ENCODE measurements at regions not wholly inside any gene's neighbourhood (a gene's known extent, or its start where the extent isn't known, plus 50 kb on each side); places are given as distances from the start of the nearest gene placed in this dataset.
A peak's percentile ranks its signal among the peaks of the same experiment; 100 is the strongest.

- Histone ChIP-seq H3K9me3 (ENCODE audit: low read depth, low read length) (no peaks in the 10 kb centered on the region), H3K9ac (ENCODE audit: insufficient read length) (no peak overlapping the region), H3K4me3 (no peak overlapping the region), H3K27ac (no peak overlapping the region), H3K36me3 (ENCODE audit: insufficient read depth, low read length) (no peaks in the 10 kb centered on the region)
- TF ChIP-seq EZH2 (IDR thresholded peaks at IDR 0.05) (no peak), POLR2AphosphoS5 (IDR thresholded peaks at IDR 0.05; ENCODE audit: borderline replicate concordance, low read depth, low read length) (no peak), FOXP2 (optimal IDR thresholded peaks at IDR 0.05; ENCODE audit: control extremely low read depth, extremely low read length, insufficient read depth) (no peak)
- no peak for DNase-seq (ENCODE audit: low read depth, low spot score)
These were observed 139.6 kb upstream of the PTCHD1 start for GRCh38 chrX:23194885-23195554.

- no peaks in the 10 kb centered on the region for H3K36me3 ChIP-seq (ENCODE audit: insufficient read depth, low read length)
- no peak overlapping the region for H3K9ac ChIP-seq (ENCODE audit: insufficient read length)
- no peak for DNase-seq (ENCODE audit: low read depth, low spot score)
- no peak for TF ChIP-seq FOXP2 (optimal IDR thresholded peaks at IDR 0.05; ENCODE audit: control extremely low read depth, extremely low read length, insufficient read depth)
- TF ChIP-seq EZH2 (IDR thresholded peaks at IDR 0.05) = no peak
- TF ChIP-seq POLR2AphosphoS5 (IDR thresholded peaks at IDR 0.05; ENCODE audit: borderline replicate concordance, low read depth, low read length) = no peak
- H3K27ac ChIP-seq = no peak overlapping the region
- H3K9me3 ChIP-seq (ENCODE audit: low read depth, low read length) = no peaks in the 10 kb centered on the region
- H3K4me3 ChIP-seq = no peak overlapping the region
These were observed 138.9 kb upstream of the PTCHD1 start for GRCh38 chrX:23195761-23196160.

- no peak for TF ChIP-seq EZH2 (IDR thresholded peaks at IDR 0.05)
- no peak for TF ChIP-seq FOXP2 (optimal IDR thresholded peaks at IDR 0.05; ENCODE audit: control extremely low read depth, extremely low read length, insufficient read depth)
- no peak for TF ChIP-seq POLR2AphosphoS5 (IDR thresholded peaks at IDR 0.05; ENCODE audit: borderline replicate concordance, low read depth, low read length)
- DNase-seq (ENCODE audit: low read depth, low spot score) = no peak
- no peaks in the 10 kb centered on the region for H3K9me3 ChIP-seq (ENCODE audit: low read depth, low read length)
- H3K27ac ChIP-seq = no peak overlapping the region
- no peak overlapping the region for H3K9ac ChIP-seq (ENCODE audit: insufficient read length)
- no peaks in the 10 kb centered on the region for H3K36me3 ChIP-seq (ENCODE audit: insufficient read depth, low read length)
- no peak overlapping the region for H3K4me3 ChIP-seq
These were observed 132.9 kb upstream of the PTCHD1 start for GRCh38 chrX:23201706-23202105.

GRCh38 chrX:23202326-23202725 is 132.3 kb upstream of the PTCHD1 start:
- no peak for DNase-seq (ENCODE audit: low read depth, low spot score)
- no peak for TF ChIP-seq EZH2 (IDR thresholded peaks at IDR 0.05)
- no peak for TF ChIP-seq POLR2AphosphoS5 (IDR thresholded peaks at IDR 0.05; ENCODE audit: borderline replicate concordance, low read depth, low read length)
- TF ChIP-seq FOXP2 (optimal IDR thresholded peaks at IDR 0.05; ENCODE audit: control extremely low read depth, extremely low read length, insufficient read depth) = no peak

GRCh38 chrX:23223169-23223568 is 111.5 kb upstream of the PTCHD1 start:
- H3K4me3 ChIP-seq = no peak overlapping the region
- H3K27ac ChIP-seq = no peak overlapping the region
- H3K9me3 ChIP-seq (ENCODE audit: low read depth, low read length) = no peaks in the 10 kb centered on the region
- H3K36me3 ChIP-seq (ENCODE audit: insufficient read depth, low read length) = no peaks in the 10 kb centered on the region
- H3K9ac ChIP-seq (ENCODE audit: insufficient read length) = no peak overlapping the region
- no peak for DNase-seq (ENCODE audit: low read depth, low spot score)
- TF ChIP-seq EZH2 (IDR thresholded peaks at IDR 0.05) (no peak), FOXP2 (optimal IDR thresholded peaks at IDR 0.05; ENCODE audit: control extremely low read depth, extremely low read length, insufficient read depth) (no peak), POLR2AphosphoS5 (IDR thresholded peaks at IDR 0.05; ENCODE audit: borderline replicate concordance, low read depth, low read length) (no peak)

More at GRCh38 chrX:23202326-23202725, 132.3 kb upstream of the PTCHD1 start:
- Histone ChIP-seq H3K27ac (no peak overlapping the region), H3K36me3 (ENCODE audit: insufficient read depth, low read length) (no peaks in the 10 kb centered on the region), H3K4me3 (no peak overlapping the region), H3K9me3 (ENCODE audit: low read depth, low read length) (no peaks in the 10 kb centered on the region), H3K9ac (ENCODE audit: insufficient read length) (no peak overlapping the region)

GRCh38 chrX:23228454-23228853 is 106.2 kb upstream of the PTCHD1 start:
- DNase-seq (ENCODE audit: low read depth, low spot score) = no peak
- H3K27ac ChIP-seq = no peak overlapping the region
- TF ChIP-seq POLR2AphosphoS5 (IDR thresholded peaks at IDR 0.05; ENCODE audit: borderline replicate concordance, low read depth, low read length) (no peak), EZH2 (IDR thresholded peaks at IDR 0.05) (no peak), FOXP2 (optimal IDR thresholded peaks at IDR 0.05; ENCODE audit: control extremely low read depth, extremely low read length, insufficient read depth) (no peak)
- no peaks in the 10 kb centered on the region for H3K9me3 ChIP-seq (ENCODE audit: low read depth, low read length)
- no peaks in the 10 kb centered on the region for H3K36me3 ChIP-seq (ENCODE audit: insufficient read depth, low read length)
- H3K9ac ChIP-seq (ENCODE audit: insufficient read length) = no peak overlapping the region
- H3K4me3 ChIP-seq = peak overlapping the region; percentile 11; the same call in 1 of the 2 replicates

GRCh38 chrX:23228950-23229448 is 105.7 kb upstream of the PTCHD1 start:
- TF ChIP-seq EZH2 (IDR thresholded peaks at IDR 0.05) (no peak), POLR2AphosphoS5 (IDR thresholded peaks at IDR 0.05; ENCODE audit: borderline replicate concordance, low read depth, low read length) (no peak), FOXP2 (optimal IDR thresholded peaks at IDR 0.05; ENCODE audit: control extremely low read depth, extremely low read length, insufficient read depth) (no peak)
- no peak for DNase-seq (ENCODE audit: low read depth, low spot score)
- Histone ChIP-seq H3K27ac (no peak overlapping the region), H3K36me3 (ENCODE audit: insufficient read depth, low read length) (no peaks in the 10 kb centered on the region), H3K9ac (ENCODE audit: insufficient read length) (no peak overlapping the region), H3K9me3 (ENCODE audit: low read depth, low read length) (no peaks in the 10 kb centered on the region), H3K4me3 (peak overlapping the region; percentile 11; the same call in 1 of the 2 replicates)

GRCh38 chrX:23235051-23235450 is 99.6 kb upstream of the PTCHD1 start:
- Histone ChIP-seq H3K9ac (ENCODE audit: insufficient read length) (no peak overlapping the region), H3K4me3 (no peak overlapping the region)

More at GRCh38 chrX:23235051-23235450, 99.6 kb upstream of the PTCHD1 start:
- H3K9me3 ChIP-seq (ENCODE audit: low read depth, low read length) = no peaks in the 10 kb centered on the region
- no peaks in the 10 kb centered on the region for H3K36me3 ChIP-seq (ENCODE audit: insufficient read depth, low read length)
- TF ChIP-seq EZH2 (IDR thresholded peaks at IDR 0.05) = no peak
- no peak for TF ChIP-seq FOXP2 (optimal IDR thresholded peaks at IDR 0.05; ENCODE audit: control extremely low read depth, extremely low read length, insufficient read depth)
- no peak for TF ChIP-seq POLR2AphosphoS5 (IDR thresholded peaks at IDR 0.05; ENCODE audit: borderline replicate concordance, low read depth, low read length)
- DNase-seq (ENCODE audit: low read depth, low spot score) = no peak
- no peak overlapping the region for H3K27ac ChIP-seq
